ENCODE measurements at regions not wholly inside any gene's neighbourhood (a gene's known extent, or its start where the extent isn't known, plus 50 kb on each side); places are given as distances from the start of the nearest gene placed in this dataset.

GRCh38 chr2:104321116-104321795, 532.7 kb upstream of the POU3F3 start:
- DNase-seq (ENCODE audit: low spot score): no peak

GRCh38 chr2:104321796-104322349, 532.0 kb upstream of the POU3F3 start:
- no peak for DNase-seq (ENCODE audit: low spot score)

GRCh38 chr2:104332731-104333130, 521.2 kb upstream of the POU3F3 start:
- DNase-seq (ENCODE audit: low spot score): peak; percentile 29

- DNase-seq (ENCODE audit: low spot score): no peak
Measured at GRCh38 chr2:104337869-104338268, 516.0 kb upstream of the POU3F3 start.

- no peak for DNase-seq (ENCODE audit: low spot score)
Measured at GRCh38 chr2:104340162-104340561, 513.8 kb upstream of the POU3F3 start.

- no peak for DNase-seq (ENCODE audit: low spot score)
Measured at GRCh38 chr2:104340879-104341828, 512.8 kb upstream of the POU3F3 start.

GRCh38 chr2:104344306-104344705, 509.6 kb upstream of the POU3F3 start:
- no peak for DNase-seq (ENCODE audit: low spot score)

- no peak for DNase-seq (ENCODE audit: low spot score)
Measured at GRCh38 chr2:104344985-104345384, 508.9 kb upstream of the POU3F3 start.

- no peak for DNase-seq (ENCODE audit: low spot score)
Measured at GRCh38 chr2:104358122-104358521, 495.8 kb upstream of the POU3F3 start.

- DNase-seq (ENCODE audit: low spot score): no peak
Measured at GRCh38 chr2:104361414-104361813, 492.5 kb upstream of the POU3F3 start.

GRCh38 chr2:104368089-104368488, 485.8 kb upstream of the POU3F3 start:
- DNase-seq (ENCODE audit: low spot score): no peak

GRCh38 chr2:104371087-104371781, 482.7 kb upstream of the POU3F3 start:
- no peak for DNase-seq (ENCODE audit: low spot score)

- no peak for DNase-seq (ENCODE audit: low spot score)
Measured at GRCh38 chr2:104375206-104375605, 478.7 kb upstream of the POU3F3 start.

GRCh38 chr2:104378853-104379374, 475.0 kb upstream of the POU3F3 start:
- DNase-seq (ENCODE audit: low spot score): peak; percentile 86

- DNase-seq (ENCODE audit: low spot score): no peak
Measured at GRCh38 chr2:104384961-104385360, 469.0 kb upstream of the POU3F3 start.

GRCh38 chr2:104385743-104386142, 468.2 kb upstream of the POU3F3 start:
- no peak for DNase-seq (ENCODE audit: low spot score)

GRCh38 chr2:104388296-104388695, 465.6 kb upstream of the POU3F3 start:
- no peak for DNase-seq (ENCODE audit: low spot score)

GRCh38 chr2:104402825-104403224, 451.1 kb upstream of the POU3F3 start:
- no peak for DNase-seq (ENCODE audit: low spot score)

GRCh38 chr2:104404526-104404925, 449.4 kb upstream of the POU3F3 start:
- DNase-seq (ENCODE audit: low spot score): no peak

- peak; percentile 31 for DNase-seq (ENCODE audit: low spot score)
Measured at GRCh38 chr2:104405623-104406022, 448.3 kb upstream of the POU3F3 start.

- peak; percentile 76 for DNase-seq (ENCODE audit: low spot score)
Measured at GRCh38 chr2:104406261-104406726, 447.6 kb upstream of the POU3F3 start.

- peak; percentile 40 for DNase-seq (ENCODE audit: low spot score)
Measured at GRCh38 chr2:104407641-104408040, 446.3 kb upstream of the POU3F3 start.

Data from globus pallidus (tissue), 1 donor.